KMS-11 (cell line): ENCODE measurements at regions not wholly inside any gene's neighbourhood (a gene's known extent, or its start where the extent isn't known, plus 50 kb on each side); places are given as distances from the start of the nearest gene placed in this dataset.

Experiments
- H2AFZ ChIP-seq: fragments of 200-600 bp; sonication (generic); 2 replicates; pipeline ENCODE4 v1.6.1; 2016; ENCODE audit warnings: antibody characterized with exemption, mixed run types, low read depth
- H3K27ac ChIP-seq: fragments of 200-600 bp; sonication (generic); 2 replicates; pipeline ENCODE4 v1.6.1; 2016; ENCODE audit warnings: mild to moderate bottlenecking, mixed run types
- H3K27me3 ChIP-seq: fragments of 200-600 bp; sonication (generic); 2 replicates; pipeline ENCODE4 v1.6.1; 2017; ENCODE audit warnings: mild to moderate bottlenecking, low read depth, mixed run types, moderate library complexity; ENCODE audit not compliant: insufficient read depth
- H3K36me3 ChIP-seq: fragments of 200-600 bp; sonication (generic); 2 replicates; pipeline ENCODE4 v1.6.1; 2017; ENCODE audit warnings: mild to moderate bottlenecking, mixed run types; ENCODE audit not compliant: insufficient read depth
- H3K4me1 ChIP-seq: fragments of 200-600 bp; sonication (generic); 2 replicates; pipeline ENCODE4 v1.6.1; 2016; ENCODE audit warnings: mild to moderate bottlenecking, low read depth, mixed run types; ENCODE audit not compliant: poor library complexity, severe bottlenecking
- H3K4me2 ChIP-seq: fragments of 200-600 bp; sonication (generic); 2 replicates; pipeline ENCODE4 v1.7.0; 2016; ENCODE audit warnings: mild to moderate bottlenecking, mixed run types
- H3K4me3 ChIP-seq: fragments of 200-600 bp; sonication (generic); IDR thresholded peaks from 2 replicates; pipeline ENCODE4 v1.6.1; 2017; ENCODE audit warnings: low read depth, low read length, mixed read lengths; ENCODE audit not compliant: insufficient read depth
- H3K79me2 ChIP-seq: fragments of 200-600 bp; sonication (generic); 2 replicates; pipeline ENCODE4 v1.6.1; 2016; ENCODE audit warnings: low read depth, mixed run types; ENCODE audit not compliant: insufficient read depth
- H3K9ac ChIP-seq: fragments of 200-600 bp; sonication (generic); 2 replicates; pipeline ENCODE4 v1.6.1; 2016; ENCODE audit warnings: mild to moderate bottlenecking, mixed run types
- H4K20me1 ChIP-seq: fragments of 200-600 bp; sonication (generic); 2 replicates; pipeline ENCODE4 v1.6.1; 2016; ENCODE audit warnings: mild to moderate bottlenecking, mixed run types; ENCODE audit not compliant: insufficient read depth
- TF ChIP-seq, protein P1 (sequence below): fragments of 200-600 bp; sonication (generic); conservative IDR thresholded peaks from 2 replicates; pipeline ENCODE4 v1.6.1; 2017; ENCODE audit warnings: low read depth, mild to moderate bottlenecking, antibody characterized with exemption, low read length, moderate library complexity, mixed read lengths

DNA sequence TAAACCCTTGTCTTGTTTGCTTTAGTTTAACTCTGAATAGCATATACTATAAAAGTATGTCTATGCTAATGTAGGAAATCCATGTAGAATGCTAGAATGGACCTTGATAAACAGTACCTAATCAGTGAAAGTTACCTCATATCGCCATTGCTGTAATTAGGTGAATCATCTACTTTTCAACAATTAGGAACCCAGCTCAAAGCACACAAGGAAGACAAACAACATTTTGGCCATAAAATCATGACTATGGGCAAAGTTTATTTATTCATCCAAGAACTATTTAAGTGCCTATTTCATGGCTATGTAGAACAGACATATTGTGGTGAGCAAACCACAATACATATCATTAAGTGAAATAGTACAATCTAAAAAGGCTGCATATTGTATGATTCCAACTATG is 1043.2 kb downstream of the BRINP3 start:
- Histone ChIP-seq H3K9ac (no peak overlapping the region), H3K27ac (no peak overlapping the region), H3K27me3 (no peaks in the 10 kb centered on the region), H3K36me3 (no peaks in the 10 kb centered on the region), H2AFZ (no peak overlapping the region), H3K4me3 (no peak overlapping the region), H4K20me1 (no peaks in the 10 kb centered on the region), H3K4me2 (no peak overlapping the region), H3K79me2 (no peaks in the 10 kb centered on the region), H3K4me1 (no peaks in the 10 kb centered on the region)
- TF ChIP-seq, protein P1, sequence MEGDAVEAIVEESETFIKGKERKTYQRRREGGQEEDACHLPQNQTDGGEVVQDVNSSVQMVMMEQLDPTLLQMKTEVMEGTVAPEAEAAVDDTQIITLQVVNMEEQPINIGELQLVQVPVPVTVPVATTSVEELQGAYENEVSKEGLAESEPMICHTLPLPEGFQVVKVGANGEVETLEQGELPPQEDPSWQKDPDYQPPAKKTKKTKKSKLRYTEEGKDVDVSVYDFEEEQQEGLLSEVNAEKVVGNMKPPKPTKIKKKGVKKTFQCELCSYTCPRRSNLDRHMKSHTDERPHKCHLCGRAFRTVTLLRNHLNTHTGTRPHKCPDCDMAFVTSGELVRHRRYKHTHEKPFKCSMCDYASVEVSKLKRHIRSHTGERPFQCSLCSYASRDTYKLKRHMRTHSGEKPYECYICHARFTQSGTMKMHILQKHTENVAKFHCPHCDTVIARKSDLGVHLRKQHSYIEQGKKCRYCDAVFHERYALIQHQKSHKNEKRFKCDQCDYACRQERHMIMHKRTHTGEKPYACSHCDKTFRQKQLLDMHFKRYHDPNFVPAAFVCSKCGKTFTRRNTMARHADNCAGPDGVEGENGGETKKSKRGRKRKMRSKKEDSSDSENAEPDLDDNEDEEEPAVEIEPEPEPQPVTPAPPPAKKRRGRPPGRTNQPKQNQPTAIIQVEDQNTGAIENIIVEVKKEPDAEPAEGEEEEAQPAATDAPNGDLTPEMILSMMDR: no peak

DNA sequence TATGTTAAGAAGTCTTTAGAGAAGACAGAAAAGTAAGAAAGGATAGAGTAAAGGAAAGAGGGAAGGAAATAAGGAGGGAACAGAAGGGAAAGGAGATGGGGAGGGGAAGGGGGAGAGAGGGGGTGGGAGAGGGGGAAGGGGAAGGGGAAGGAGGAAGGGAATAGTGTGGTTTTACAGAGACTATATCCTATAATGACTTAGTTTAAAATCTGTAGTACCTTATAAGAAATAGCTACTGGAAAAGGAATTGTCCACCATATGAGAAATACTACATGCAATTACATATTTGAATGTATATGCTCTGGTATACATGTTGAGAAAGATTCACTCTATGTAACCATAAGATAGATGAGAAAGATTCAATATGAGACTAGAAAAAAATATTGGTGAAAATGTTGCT is 1042.3 kb downstream of the BRINP3 start:
- no peak overlapping the region for H3K4me2 ChIP-seq
- no peaks in the 10 kb centered on the region for H3K4me1 ChIP-seq
- H3K27me3 ChIP-seq: no peaks in the 10 kb centered on the region
- H3K9ac ChIP-seq: no peak overlapping the region
- H3K4me3 ChIP-seq: no peak overlapping the region
- H3K36me3 ChIP-seq: no peaks in the 10 kb centered on the region
- H3K79me2 ChIP-seq: no peaks in the 10 kb centered on the region
- H3K27ac ChIP-seq: no peak overlapping the region
- TF ChIP-seq, protein P1: no peak
- no peak overlapping the region for H2AFZ ChIP-seq
- no peaks in the 10 kb centered on the region for H4K20me1 ChIP-seq

DNA sequence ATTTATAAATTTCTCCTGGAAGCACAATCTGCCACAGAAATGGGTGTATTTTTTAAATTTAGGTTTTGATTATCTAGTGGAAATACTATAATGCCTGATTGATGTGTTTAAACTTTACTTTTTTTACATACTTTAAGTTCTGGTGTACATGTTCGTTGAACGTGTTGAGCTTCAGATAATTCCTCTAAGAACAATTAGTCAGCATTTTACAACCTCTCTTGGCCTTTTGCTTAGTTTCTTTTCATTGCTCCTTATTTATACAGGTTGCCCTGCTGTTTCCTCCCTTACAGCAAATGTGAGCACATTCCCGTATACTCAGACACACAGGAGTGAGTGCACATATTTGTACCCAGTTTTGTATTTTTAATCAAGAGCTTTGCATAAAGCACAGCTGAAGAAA is 1038.9 kb downstream of the BRINP3 start:
- Histone ChIP-seq H2AFZ (no peak overlapping the region), H3K9ac (no peak overlapping the region), H3K4me3 (no peak overlapping the region), H4K20me1 (no peaks in the 10 kb centered on the region), H3K36me3 (no peaks in the 10 kb centered on the region), H3K27ac (no peak overlapping the region), H3K4me2 (no peak overlapping the region), H3K4me1 (no peaks in the 10 kb centered on the region), H3K27me3 (no peaks in the 10 kb centered on the region), H3K79me2 (no peaks in the 10 kb centered on the region)
- TF ChIP-seq, protein P1: no peak

DNA sequence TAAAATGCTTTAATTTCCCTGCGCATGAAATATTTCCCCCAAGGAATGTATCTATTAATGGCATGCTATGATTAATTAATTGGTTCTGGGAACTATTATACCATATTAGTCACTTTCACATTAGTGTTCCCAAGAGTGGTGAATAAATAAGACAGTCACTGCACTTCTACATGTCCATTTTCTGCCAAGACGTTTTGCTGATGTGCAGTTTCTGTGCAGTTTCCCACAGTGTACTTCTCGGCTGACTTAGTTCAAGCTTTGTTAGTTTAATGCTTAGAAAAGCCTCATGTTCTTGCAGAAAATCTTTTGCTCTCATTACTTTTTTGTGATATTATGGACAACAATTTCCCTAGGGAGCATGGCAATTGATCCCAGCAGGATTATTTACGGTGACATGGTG is 1014.5 kb downstream of the BRINP3 start:
- Histone ChIP-seq H3K27ac (no peak overlapping the region), H2AFZ (no peak overlapping the region), H3K79me2 (no peaks in the 10 kb centered on the region), H3K4me1 (no peaks in the 10 kb centered on the region), H3K36me3 (no peaks in the 10 kb centered on the region), H3K27me3 (no peaks in the 10 kb centered on the region), H4K20me1 (no peaks in the 10 kb centered on the region), H3K4me3 (no peak overlapping the region), H3K4me2 (no peak overlapping the region), H3K9ac (no peak overlapping the region)
- TF ChIP-seq, protein P1: no peak

DNA sequence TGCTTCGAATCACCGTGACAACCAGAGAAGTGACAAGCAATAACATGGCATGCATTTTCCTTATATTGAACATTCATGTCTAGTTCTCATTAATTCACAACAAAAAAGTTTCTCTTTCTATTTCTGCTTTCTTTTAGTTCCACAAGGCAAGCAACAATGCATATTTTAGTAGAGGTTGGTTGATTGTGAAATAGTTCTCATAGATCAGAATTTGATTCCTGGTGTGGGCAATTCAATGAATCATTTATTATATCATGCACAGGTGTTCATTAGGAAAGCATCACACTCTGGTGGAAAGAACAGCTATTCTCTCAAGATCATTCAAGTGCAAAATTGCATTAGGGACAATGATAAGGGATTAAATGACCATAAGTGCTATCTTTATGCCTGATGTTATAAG is 980.9 kb downstream of the BRINP3 start:
- Histone ChIP-seq H3K27me3 (no peaks in the 10 kb centered on the region), H3K79me2 (no peaks in the 10 kb centered on the region), H3K4me1 (no peaks in the 10 kb centered on the region), H3K27ac (no peak overlapping the region), H4K20me1 (no peaks in the 10 kb centered on the region), H3K9ac (no peak overlapping the region), H3K4me2 (no peak overlapping the region), H3K4me3 (no peak overlapping the region), H3K36me3 (no peaks in the 10 kb centered on the region), H2AFZ (no peak overlapping the region)
- TF ChIP-seq, protein P1: no peak
